Testis (tissue), 2 donors: ENCODE measurements at regions not wholly inside any gene's neighbourhood (a gene's known extent, or its start where the extent isn't known, plus 50 kb on each side); places are given as distances from the start of the nearest gene placed in this dataset.

Experiments used
- CTCF ChIP-seq, 3 experiments: fragments of 450-650 bp in 2 of 3; fragments of 200-600 bp in 1 of 3; sonication (generic) in 1 of 3; IDR thresholded peaks; one replicate each; pipeline ENCODE4 v1.5.1; 2016 to 2019; ENCODE audit warnings: antibody characterized with exemption in 3 of 3, mild to moderate bottlenecking in 2 of 3, moderate library complexity in 1 of 3
- POLR2A ChIP-seq: fragments of 450-650 bp; IDR thresholded peaks from one replicate; pipeline ENCODE4 v1.6.1; 2017; ENCODE audit warnings: antibody characterized with exemption, mild to moderate bottlenecking, moderate library complexity

GRCh38 chr20:61053487-61053886 lies 198.6 kb upstream of the CDH4 start:
- TF ChIP-seq CTCF (IDR thresholded peaks at IDR 0.05), result no peak
- TF ChIP-seq POLR2A, result no peak
